AG04450 (cell line): ENCODE measurements at regions not wholly inside any gene's neighbourhood (a gene's known extent, or its start where the extent isn't known, plus 50 kb on each side); places are given as distances from the start of the nearest gene placed in this dataset.

Experiments
- CTCF ChIA-PET: fragments of 300-600, 350-600 bp; formaldehyde crosslinking; extraction: SDS; loops from one replicate; lab custom pipeline; 2022; ENCODE audit warnings: antibody characterized with exemption, inconsistent platforms; lab: Charles Lee
- POLR2A ChIA-PET: fragments of 350-600 bp; formaldehyde crosslinking; extraction: SDS; loops from one replicate; lab custom pipeline; 2021; ENCODE audit warnings: antibody characterized with exemption, inconsistent platforms; lab: Yijun Ruan, JAX
- DNase-seq: peaks from one replicate; pipeline ENCODE4 v3.0.0-alpha.2; 2011; ENCODE audit warnings: low read depth, low spot score
- H3K27ac ChIP-seq: one replicate; pipeline ENCODE4 v1.5.1; 2012; ENCODE audit warnings: low read depth, low read length, control low read depth
- H3K27me3 ChIP-seq: one replicate; pipeline ENCODE4 v1.6.0; 2012; ENCODE audit warnings: low read length; ENCODE audit not compliant: control insufficient read depth, insufficient read depth
- H3K4me3 ChIP-seq: 2 replicates; pipeline ENCODE4 v1.5.1; 2011; ENCODE audit warnings: mild to moderate bottlenecking, low read depth, low read length, control low read depth
- H3K9me3 ChIP-seq: 2 replicates; pipeline ENCODE4 v1.5.1; 2012; ENCODE audit warnings: low read length; ENCODE audit not compliant: control insufficient read depth, insufficient read depth
- TF ChIP-seq, protein P1 (sequence below): IDR thresholded peaks from 2 replicates; pipeline ENCODE4 v1.5.1; 2011; ENCODE audit warnings: low read depth, low read length, control low read depth, inconsistent platforms

DNA sequence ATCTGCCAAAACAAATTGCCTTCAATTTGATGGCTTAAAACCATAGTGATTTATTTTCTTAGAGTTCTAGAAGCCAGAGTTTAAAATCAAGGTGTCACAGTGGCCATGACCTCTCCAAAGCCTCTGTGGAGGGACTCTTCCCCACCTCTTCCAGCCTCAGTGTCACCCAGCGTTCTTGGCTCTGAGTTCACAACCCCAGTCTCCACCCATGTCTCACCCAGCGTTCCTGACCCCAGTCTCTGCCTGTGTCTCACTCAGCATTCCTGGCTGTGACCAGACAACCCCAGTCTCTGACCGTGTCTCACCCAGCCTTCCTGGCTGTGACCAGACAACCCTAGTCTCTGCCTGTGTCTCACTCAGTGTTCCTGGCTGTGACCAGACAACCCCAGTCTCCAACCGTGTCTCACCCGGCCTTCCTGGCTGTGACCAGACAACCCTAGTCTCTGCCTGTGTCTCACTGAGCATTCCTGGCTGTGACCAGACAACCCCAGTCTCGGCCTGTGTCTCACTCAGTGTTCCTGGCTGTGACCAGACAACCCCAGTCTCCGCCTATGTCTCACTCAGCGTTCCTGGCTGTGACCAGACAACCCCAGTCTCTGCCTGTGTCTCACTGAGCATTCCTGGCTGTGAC lies 299.3 kb downstream of the GALR1 start:
- Histone ChIP-seq H3K4me3 (no peak overlapping the region), H3K27me3 (no peaks in the 10 kb centered on the region), H3K27ac (no peak overlapping the region), H3K9me3 (peaks cover 58% of the 10 kb centered on the region)
- TF ChIP-seq, protein P1, sequence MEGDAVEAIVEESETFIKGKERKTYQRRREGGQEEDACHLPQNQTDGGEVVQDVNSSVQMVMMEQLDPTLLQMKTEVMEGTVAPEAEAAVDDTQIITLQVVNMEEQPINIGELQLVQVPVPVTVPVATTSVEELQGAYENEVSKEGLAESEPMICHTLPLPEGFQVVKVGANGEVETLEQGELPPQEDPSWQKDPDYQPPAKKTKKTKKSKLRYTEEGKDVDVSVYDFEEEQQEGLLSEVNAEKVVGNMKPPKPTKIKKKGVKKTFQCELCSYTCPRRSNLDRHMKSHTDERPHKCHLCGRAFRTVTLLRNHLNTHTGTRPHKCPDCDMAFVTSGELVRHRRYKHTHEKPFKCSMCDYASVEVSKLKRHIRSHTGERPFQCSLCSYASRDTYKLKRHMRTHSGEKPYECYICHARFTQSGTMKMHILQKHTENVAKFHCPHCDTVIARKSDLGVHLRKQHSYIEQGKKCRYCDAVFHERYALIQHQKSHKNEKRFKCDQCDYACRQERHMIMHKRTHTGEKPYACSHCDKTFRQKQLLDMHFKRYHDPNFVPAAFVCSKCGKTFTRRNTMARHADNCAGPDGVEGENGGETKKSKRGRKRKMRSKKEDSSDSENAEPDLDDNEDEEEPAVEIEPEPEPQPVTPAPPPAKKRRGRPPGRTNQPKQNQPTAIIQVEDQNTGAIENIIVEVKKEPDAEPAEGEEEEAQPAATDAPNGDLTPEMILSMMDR: no peak
- DNase-seq: no peak
- POLR2A ChIA-PET: no interaction called here
- CTCF ChIA-PET: no interaction called here

- CTCF ChIA-PET: no interaction called here
- no peak overlapping the region for H3K27ac ChIP-seq
Measured at GRCh38 chr18:77550625-77551024, 301.0 kb downstream of the GALR1 start.

GRCh38 chr18:77551055-77551454 lies 301.4 kb downstream of the GALR1 start:
- CTCF ChIA-PET: no interaction called here

More at GRCh38 chr18:77550625-77551024, 301.0 kb downstream of the GALR1 start:
- TF ChIP-seq, protein P1: no peak
- Histone ChIP-seq H3K9me3 (peaks cover 64% of the 10 kb centered on the region), H3K27me3 (no peaks in the 10 kb centered on the region), H3K4me3 (no peak overlapping the region)
- POLR2A ChIA-PET: no interaction called here
- DNase-seq: no peak

DNA sequence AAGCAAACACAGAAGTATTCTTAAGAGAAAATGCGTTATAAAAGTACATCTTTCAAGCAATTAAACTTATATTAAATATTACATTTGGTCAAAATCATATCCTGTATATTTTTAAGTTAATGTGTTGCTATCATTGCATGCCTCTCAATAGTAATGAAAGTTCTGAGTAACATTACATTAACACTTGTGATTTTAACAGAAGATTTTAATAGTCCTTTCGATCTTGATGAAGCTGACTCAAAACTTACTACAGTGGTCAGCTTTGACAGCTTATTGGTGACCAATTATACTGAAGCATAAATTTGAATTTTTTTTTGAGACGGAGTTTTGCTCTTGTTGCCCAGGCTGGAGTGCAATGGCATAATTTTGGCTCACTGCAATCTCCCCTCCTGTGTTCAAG lies 303.3 kb downstream of the GALR1 start:
- Histone ChIP-seq H3K27ac (no peak overlapping the region), H3K4me3 (no peak overlapping the region), H3K9me3 (peaks cover 45% of the 10 kb centered on the region), H3K27me3 (no peaks in the 10 kb centered on the region)
- CTCF ChIA-PET: no interaction called here
- DNase-seq: no peak
- TF ChIP-seq, protein P1: no peak
- POLR2A ChIA-PET: no interaction called here

More at GRCh38 chr18:77551055-77551454, 301.4 kb downstream of the GALR1 start:
- no peak for DNase-seq
- Histone ChIP-seq H3K9me3 (peaks cover 61% of the 10 kb centered on the region), H3K27me3 (no peaks in the 10 kb centered on the region), H3K4me3 (no peak overlapping the region), H3K27ac (no peak overlapping the region)
- TF ChIP-seq, protein P1: no peak
- POLR2A ChIA-PET: no interaction called here

- ChIA-PET CTCF (no interaction called here), POLR2A (no interaction called here)
- no peak overlapping the region for H3K27ac ChIP-seq
- no peaks in the 10 kb centered on the region for H3K27me3 ChIP-seq
- no peak overlapping the region for H3K4me3 ChIP-seq
- no peak for DNase-seq
- TF ChIP-seq, protein P1: no peak
- peaks cover 38% of the 10 kb centered on the region for H3K9me3 ChIP-seq
Measured at GRCh38 chr18:77554061-77554460, 304.4 kb downstream of the GALR1 start.
